ENCODE measurements at regions not wholly inside any gene's neighbourhood (a gene's known extent, or its start where the extent isn't known, plus 50 kb on each side); places are given as distances from the start of the nearest gene placed in this dataset.

DNA sequence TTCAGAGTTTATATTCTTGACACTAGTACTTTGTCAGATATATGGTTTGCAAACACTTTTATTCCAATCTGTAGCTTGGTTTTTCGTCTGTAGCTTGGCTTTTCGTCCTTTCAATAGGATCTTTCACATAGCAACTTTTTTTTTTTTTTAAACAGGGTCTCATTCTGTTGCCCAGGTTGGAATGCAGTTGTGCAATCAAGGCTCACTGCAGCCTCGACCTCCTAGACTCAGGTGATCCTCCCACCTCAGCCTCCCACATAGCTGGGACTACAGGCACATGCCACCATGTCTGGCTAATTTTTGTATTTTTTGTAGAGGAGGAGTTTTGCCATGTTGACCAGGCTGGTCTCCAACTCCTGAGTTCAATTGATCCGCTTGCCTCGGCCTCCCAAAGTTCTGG, 460.4 kb upstream of the SOX5 start:
- ChIA-PET CTCF (interaction anchor here (1.6 kb wide), 1 partner anchor 24 kb away, joined by 3 read pairs; no protein-coding TSS in a partner anchor), POLR2A (no interaction called here)
- FAIRE-seq (no peak), DNase-seq (ENCODE audit: low read depth, low spot score) (no peak)
- intact Hi-C loops (cut with micrococcal nuclease) (no loop called here), dilution Hi-C loops (cut with MboI; ENCODE audit: extremely low pct_ligation_motif_present, low sequenced_read_pairs) (no loop called here)
- no peaks in the 10 kb centered on the region for H3K4me1 ChIP-seq (ENCODE audit: control insufficient read depth, extremely low read depth, insufficient read depth, low read length)
- no peaks in the 10 kb centered on the region for H4K20me1 ChIP-seq (replicated peaks; ENCODE audit: control insufficient read depth, extremely low read depth, insufficient read depth, low read length)
- no TSS peak for BruUV-seq (replicated peaks)
- H3K4me2 ChIP-seq (ENCODE audit: insufficient read depth, low read length): no peak overlapping the region
- no peak overlapping the region for H3K27ac ChIP-seq (ENCODE audit: insufficient read depth, low read depth, low read length)
- no peaks in the 10 kb centered on the region for H3K9me3 ChIP-seq (replicated peaks; ENCODE audit: control insufficient read depth, insufficient read depth, low read length)
- H3K36me3 ChIP-seq (ENCODE audit: control insufficient read depth in 2 of 2, extremely low read depth in 1 of 2, insufficient read depth in 2 of 2, low read length in 2 of 2): no peaks in the 10 kb centered on the region
- H3K4me3 ChIP-seq (replicated peaks in 1 of 3; ENCODE audit: insufficient read depth in 1 of 3, low read depth in 1 of 3, low read length in 3 of 3): no peak overlapping the region
- no peaks in the 10 kb centered on the region for H3K9me1 ChIP-seq (replicated peaks; ENCODE audit: control insufficient read depth, extremely low read depth, insufficient read depth, low read length)
- H3K9ac ChIP-seq (replicated peaks; ENCODE audit: extremely low read depth, insufficient read depth, low read length): no peak overlapping the region
- H3K79me2 ChIP-seq (ENCODE audit: control insufficient read depth, insufficient read depth, low read length): no peaks in the 10 kb centered on the region
- TF ChIP-seq FOS (IDR thresholded peaks at IDR 0.05; ENCODE audit: borderline replicate concordance, insufficient read depth, low read length): no peak
- no peak for TF ChIP-seq JUN (IDR thresholded peaks at IDR 0.05; ENCODE audit: borderline replicate concordance, insufficient read depth, insufficient read length, low read depth)
- TF ChIP-seq MAX (IDR thresholded peaks at IDR 0.05; ENCODE audit: insufficient read depth, insufficient read length): no peak
- no peak for TF ChIP-seq POLR2AphosphoS5 (IDR thresholded peaks at IDR 0.05; ENCODE audit: insufficient read depth, low read depth, low read length)
- TF ChIP-seq GATA2 (IDR thresholded peaks at IDR 0.05; ENCODE audit: insufficient read depth, insufficient read length, low read depth, low read length): no peak
- no peak for TF ChIP-seq MYC (IDR thresholded peaks at IDR 0.05; ENCODE audit: low read depth, low read length)
- no peak for TF ChIP-seq EZH2 (IDR thresholded peaks at IDR 0.05; ENCODE audit: borderline replicate concordance, low read depth, low read length, severe bottlenecking)
- H2AFZ ChIP-seq (ENCODE audit: low read depth, low read length): no peak overlapping the region
- H3K27me3 ChIP-seq (ENCODE audit: control insufficient read depth in 2 of 2, insufficient read depth in 2 of 2, low read length in 2 of 2): no peaks in the 10 kb centered on the region

DNA sequence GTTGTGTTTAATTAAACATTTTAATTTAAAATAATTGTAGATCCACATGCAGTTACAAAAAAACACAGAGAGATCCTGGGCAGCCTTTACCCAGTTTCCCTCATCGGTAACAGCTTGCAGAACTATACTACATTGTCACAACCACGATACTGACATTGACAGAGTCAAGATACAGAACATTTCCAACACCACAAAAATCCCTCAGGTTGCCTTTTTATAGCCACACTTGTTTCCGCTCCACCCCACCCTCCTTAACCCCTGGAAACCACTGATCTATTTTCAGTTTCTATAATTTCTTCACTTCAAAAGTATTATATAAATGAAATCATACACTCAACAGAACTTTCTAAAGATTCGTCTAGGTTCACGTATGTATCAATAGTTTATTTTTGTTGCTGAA, 458.8 kb upstream of the SOX5 start:
- BruUV-seq (replicated peaks): no TSS peak
- POLR2A ChIA-PET: no interaction called here
- Histone ChIP-seq H3K9me3 (replicated peaks; ENCODE audit: control insufficient read depth, insufficient read depth, low read length) (no peaks in the 10 kb centered on the region), H3K79me2 (ENCODE audit: control insufficient read depth, insufficient read depth, low read length) (no peaks in the 10 kb centered on the region), H3K9me1 (replicated peaks; ENCODE audit: control insufficient read depth, extremely low read depth, insufficient read depth, low read length) (no peaks in the 10 kb centered on the region), H4K20me1 (replicated peaks; ENCODE audit: control insufficient read depth, extremely low read depth, insufficient read depth, low read length) (no peaks in the 10 kb centered on the region), H2AFZ (ENCODE audit: low read depth, low read length) (no peak overlapping the region), H3K4me2 (ENCODE audit: insufficient read depth, low read length) (no peak overlapping the region), H3K9ac (replicated peaks; ENCODE audit: extremely low read depth, insufficient read depth, low read length) (no peak overlapping the region), H3K27ac (ENCODE audit: insufficient read depth, low read depth, low read length) (no peak overlapping the region), H3K4me1 (ENCODE audit: control insufficient read depth, extremely low read depth, insufficient read depth, low read length) (no peaks in the 10 kb centered on the region), H3K4me3 (replicated peaks in 1 of 3; ENCODE audit: insufficient read depth in 1 of 3, low read depth in 1 of 3, low read length in 3 of 3) (no peak overlapping the region), H3K27me3 (ENCODE audit: control insufficient read depth in 2 of 2, insufficient read depth in 2 of 2, low read length in 2 of 2) (no peaks in the 10 kb centered on the region), H3K36me3 (ENCODE audit: control insufficient read depth in 2 of 2, extremely low read depth in 1 of 2, insufficient read depth in 2 of 2, low read length in 2 of 2) (no peaks in the 10 kb centered on the region)
- dilution Hi-C loops (cut with MboI; ENCODE audit: extremely low pct_ligation_motif_present, low sequenced_read_pairs) (no loop called here), intact Hi-C loops (cut with micrococcal nuclease) (no loop called here)
- CTCF ChIA-PET: no interaction called here
- TF ChIP-seq CTCF (IDR thresholded peaks at IDR 0.05; ENCODE audit: extremely low read depth in 1 of 2, insufficient read depth in 1 of 2, low read depth in 1 of 2, low read length in 2 of 2): no peak
- no peak for TF ChIP-seq POLR2AphosphoS5 (IDR thresholded peaks at IDR 0.05; ENCODE audit: insufficient read depth, low read depth, low read length)
- TF ChIP-seq FOS (IDR thresholded peaks at IDR 0.05; ENCODE audit: borderline replicate concordance, insufficient read depth, low read length): no peak
- no peak for TF ChIP-seq MYC (IDR thresholded peaks at IDR 0.05; ENCODE audit: low read depth, low read length)
- no peak for TF ChIP-seq EZH2 (IDR thresholded peaks at IDR 0.05; ENCODE audit: borderline replicate concordance, low read depth, low read length, severe bottlenecking)
- TF ChIP-seq GATA2 (IDR thresholded peaks at IDR 0.05; ENCODE audit: insufficient read depth, insufficient read length, low read depth, low read length): no peak
- no peak for TF ChIP-seq JUN (IDR thresholded peaks at IDR 0.05; ENCODE audit: borderline replicate concordance, insufficient read depth, insufficient read length, low read depth)
- TF ChIP-seq POLR2A (IDR thresholded peaks at IDR 0.05; ENCODE audit: low read depth, low read length): no peak
- TF ChIP-seq MAX (IDR thresholded peaks at IDR 0.05; ENCODE audit: insufficient read depth, insufficient read length): no peak
- DNase-seq (ENCODE audit: low read depth, low spot score) (no peak), FAIRE-seq (no peak)
